Upper lobe of left lung (tissue), 6 donors: ENCODE measurements at regions not wholly inside any gene's neighbourhood (a gene's known extent, or its start where the extent isn't known, plus 50 kb on each side); places are given as distances from the start of the nearest gene placed in this dataset.

Experiments used
- ATAC-seq, 2 donors: fragments of 200-7000 bp; cut with Tn5 transposase; one replicate each; pipeline ENCODE4 v1.9.1; 2022; ENCODE audit warnings: mild to moderate bottlenecking in 2 of 2, moderate library complexity in 2 of 2; ENCODE audit not compliant: low FRiP score in 2 of 2
- DNase-seq, 2 donors: peaks; one replicate each; pipeline ENCODE4 v3.0.0-alpha.2; 2019 to 2020
- H3K27ac ChIP-seq, 4 donors: fragments of 200-600 bp; sonication (generic); one replicate each; pipeline ENCODE4 v1.5.1; 2016 to 2019
- H3K27me3 ChIP-seq, 4 donors: fragments of 200-600 bp; sonication (generic); one replicate each; pipeline ENCODE4 v1.5.1; 2017 to 2019
- H3K36me3 ChIP-seq, 4 donors: fragments of 200-600 bp; sonication (generic); one replicate each; pipeline ENCODE4 v1.5.1; 2016 to 2019
- H3K4me1 ChIP-seq, 4 donors: fragments of 200-600 bp; sonication (generic); one replicate each; pipeline ENCODE4 v1.5.1; 2018 to 2019
- H3K4me3 ChIP-seq, 4 donors: fragments of 200-600 bp; sonication (generic); one replicate each; pipeline ENCODE4 v1.5.1; 2017 to 2019; ENCODE audit warnings: mild to moderate bottlenecking in 2 of 4, moderate library complexity in 1 of 4
- H3K9me3 ChIP-seq, 4 donors: fragments of 200-600 bp; sonication (generic); one replicate each; pipeline ENCODE4 v1.5.1; 2018 to 2019
- CTCF ChIP-seq, 6 experiments: fragments of 450-650 bp in 4 of 6; fragments of 200-600 bp in 2 of 6; sonication (generic) in 2 of 6; IDR thresholded peaks; one replicate each; pipeline ENCODE4 v1.5.1; 2016 to 2019; ENCODE audit warnings: antibody characterized with exemption in 6 of 6
- EP300 ChIP-seq, 4 donors: sonication (generic); formaldehyde crosslinking; IDR thresholded peaks; one replicate each; pipeline ENCODE4 v1.5.1; 2017; ENCODE audit warnings: antibody characterized with exemption in 4 of 4, control low read depth in 2 of 4
- POLR2A ChIP-seq, 4 donors: fragments of 450-650 bp; IDR thresholded peaks; one replicate each; pipeline ENCODE4 v1.5.1; 2016 to 2017; ENCODE audit warnings: antibody characterized with exemption in 4 of 4, mild to moderate bottlenecking in 2 of 4
- POLR2AphosphoS5 ChIP-seq, 2 donors: sonication (generic); formaldehyde crosslinking; IDR thresholded peaks; one replicate each; pipeline ENCODE4 v1.5.1; 2017; ENCODE audit warnings: antibody characterized with exemption in 2 of 2
- WGBS, 2 donors: methylation state at CpG; one replicate each; pipeline ENCODE4 v1.1.5; 2017 to 2018; 5-methylcytosine and 5-hydroxymethylcytosine counted together
- donor health status: DM: no; HTN: no; CAD: no; lungs with moderate emphysema.
- donor health status: DM: no; HTN: yes; CAD: no; lungs with severe emphysema.

- 28 to 36% methylated on average over 11 of the region's 11 CpGs for WGBS, 2 donors
- peaks cover 0 to 13% (median 2%) of the 10 kb centered on the region in 4 donors for H3K9me3 ChIP-seq
- TF ChIP-seq POLR2A (IDR thresholded peaks at IDR 0.05), result no peak
- peak in 1 of 2 donors; percentile 7 for TF ChIP-seq POLR2AphosphoS5 (IDR thresholded peaks at IDR 0.05)
- no peak for TF ChIP-seq CTCF (IDR thresholded peaks at IDR 0.05)
- no peak for TF ChIP-seq EP300 (IDR thresholded peaks at IDR 0.05)
- H3K4me1 ChIP-seq, result peaks cover 0 to 10% (median 4%) of the 10 kb centered on the region in 4 donors
- peaks cover 0 to 4% (median 0%) of the 10 kb centered on the region in 4 donors for H3K27me3 ChIP-seq
- peak overlapping the region in 1 of 4 donors; percentile 71 for H3K27ac ChIP-seq
- H3K36me3 ChIP-seq, result no peaks in the 10 kb centered on the region
- ATAC-seq (peak; percentile 63 to 67), DNase-seq (peak in 1 of 2 donors; percentile 78)
- peak overlapping the region in 3 of 4 donors; percentile 14 to 24 (median 15) for H3K4me3 ChIP-seq
Observed at GRCh38 chr10:2985729-2986232, 81.6 kb upstream of the PFKP start.

- H3K27ac ChIP-seq, result no peak overlapping the region
- WGBS, 2 donors, result 94 to 97% methylated on average over 4 to 10 of the region's 10 CpGs
- peaks cover 0 to 9% (median 2%) of the 10 kb centered on the region in 4 donors for H3K9me3 ChIP-seq
- TF ChIP-seq POLR2AphosphoS5 (IDR thresholded peaks at IDR 0.05) (no peak), CTCF (IDR thresholded peaks at IDR 0.05) (no peak), EP300 (IDR thresholded peaks at IDR 0.05) (no peak), POLR2A (IDR thresholded peaks at IDR 0.05) (no peak)
- H3K27me3 ChIP-seq, result peaks cover 0 to 4% (median 0%) of the 10 kb centered on the region in 4 donors
- no peak overlapping the region for H3K4me3 ChIP-seq
- no peak for DNase-seq
- no peaks in the 10 kb centered on the region for H3K36me3 ChIP-seq
- peaks cover 0 to 10% (median 5%) of the 10 kb centered on the region in 4 donors for H3K4me1 ChIP-seq
- no peak for ATAC-seq
Observed at GRCh38 chr10:2984682-2985081, 82.7 kb upstream of the PFKP start.

GRCh38 chr10:2982146-2982545 is 85.2 kb upstream of the PFKP start:
- H3K27ac ChIP-seq, result no peak overlapping the region
- WGBS, 2 donors, result 79 to 80% methylated on average over 7 of the region's 7 CpGs
- H3K9me3 ChIP-seq, result no peaks in the 10 kb centered on the region
- peaks cover 0 to 18% (median 10%) of the 10 kb centered on the region in 4 donors for H3K4me1 ChIP-seq
- no peak for ATAC-seq
- H3K4me3 ChIP-seq, result no peak overlapping the region
- no peak for DNase-seq
- no peaks in the 10 kb centered on the region for H3K36me3 ChIP-seq
- TF ChIP-seq CTCF (IDR thresholded peaks at IDR 0.05) (no peak), POLR2AphosphoS5 (IDR thresholded peaks at IDR 0.05) (no peak), POLR2A (IDR thresholded peaks at IDR 0.05) (no peak), EP300 (IDR thresholded peaks at IDR 0.05) (no peak)
- H3K27me3 ChIP-seq, result peaks cover 0 to 4% (median 0%) of the 10 kb centered on the region in 4 donors

- Histone ChIP-seq H3K27me3 (peaks cover 0 to 4% (median 0%) of the 10 kb centered on the region in 4 donors), H3K9me3 (no peaks in the 10 kb centered on the region), H3K36me3 (no peaks in the 10 kb centered on the region), H3K4me1 (peaks cover 0 to 18% (median 10%) of the 10 kb centered on the region in 4 donors), H3K4me3 (no peak overlapping the region), H3K27ac (no peak overlapping the region)
- 88 to 92% methylated on average over 19 of the region's 19 CpGs for WGBS, 2 donors
- TF ChIP-seq EP300 (IDR thresholded peaks at IDR 0.05), result no peak
- no peak for TF ChIP-seq CTCF (IDR thresholded peaks at IDR 0.05)
- TF ChIP-seq POLR2AphosphoS5 (IDR thresholded peaks at IDR 0.05), result no peak
- no peak for TF ChIP-seq POLR2A (IDR thresholded peaks at IDR 0.05)
- no peak for ATAC-seq
- DNase-seq, result peak in 1 of 2 donors; percentile 23
Observed at GRCh38 chr10:2981361-2981801, 86.0 kb upstream of the PFKP start.
